SHP77 (cell line): ENCODE measurements at regions not wholly inside any gene's neighbourhood (a gene's known extent, or its start where the extent isn't known, plus 50 kb on each side); places are given as distances from the start of the nearest gene placed in this dataset.

ENCODE experiments used
- DNase-seq, 2 experiments: peaks; one replicate each; lab custom pipeline; 2025; lab: John Stamatoyannopoulos, UW

GRCh38 chr2:121897335-121897970, 142.0 kb downstream of the TSN start:
- DNase-seq = no peak

- DNase-seq = no peak
These were observed 143.0 kb downstream of the TSN start for GRCh38 chr2:121898483-121898882.

GRCh38 chr2:121900391-121900790, 144.9 kb downstream of the TSN start:
- DNase-seq = no peak

- DNase-seq = no peak
These were observed 146.7 kb downstream of the TSN start for GRCh38 chr2:121902171-121902591.

GRCh38 chr2:121902616-121903015, 147.2 kb downstream of the TSN start:
- no peak for DNase-seq

- peak; percentile 30 to 66 for DNase-seq
These were observed 147.7 kb downstream of the TSN start for GRCh38 chr2:121903037-121903689.

- no peak for DNase-seq
These were observed 149.2 kb downstream of the TSN start for GRCh38 chr2:121904656-121905055.

- DNase-seq = no peak
These were observed 149.8 kb downstream of the TSN start for GRCh38 chr2:121905201-121905600.

- no peak for DNase-seq
These were observed 150.7 kb downstream of the TSN start for GRCh38 chr2:121906170-121906569.

GRCh38 chr2:121907928-121908327, 152.5 kb downstream of the TSN start:
- DNase-seq = no peak

GRCh38 chr2:121910139-121910538, 154.7 kb downstream of the TSN start:
- no peak for DNase-seq

GRCh38 chr2:121911036-121911435, 155.6 kb downstream of the TSN start:
- no peak for DNase-seq

- DNase-seq = no peak
These were observed 161.7 kb downstream of the TSN start for GRCh38 chr2:121917143-121917542.

- DNase-seq = no peak
These were observed 162.8 kb downstream of the TSN start for GRCh38 chr2:121918231-121918630.

- no peak for DNase-seq
These were observed 164.4 kb downstream of the TSN start for GRCh38 chr2:121919803-121920202.

- no peak for DNase-seq
These were observed 170.0 kb downstream of the TSN start for GRCh38 chr2:121925466-121925865.

GRCh38 chr2:121943285-121943684, 187.8 kb downstream of the TSN start:
- DNase-seq = no peak

- DNase-seq = no peak
These were observed 188.8 kb downstream of the TSN start for GRCh38 chr2:121944072-121944831.

- DNase-seq = no peak
These were observed 192.2 kb downstream of the TSN start for GRCh38 chr2:121947674-121948073.

- DNase-seq = no peak
These were observed 193.8 kb downstream of the TSN start for GRCh38 chr2:121949271-121949670.

- peak; percentile 9 to 54 for DNase-seq
These were observed 200.0 kb downstream of the TSN start for GRCh38 chr2:121955426-121955825.

GRCh38 chr2:121955872-121956271, 200.4 kb downstream of the TSN start:
- DNase-seq = no peak

- no peak for DNase-seq
These were observed 204.8 kb downstream of the TSN start for GRCh38 chr2:121960251-121960650.
